ENCODE measurements at regions not wholly inside any gene's neighbourhood (a gene's known extent, or its start where the extent isn't known, plus 50 kb on each side); places are given as distances from the start of the nearest gene placed in this dataset.
"Not testable (repeated sequence)": the region's sequence is repeated elsewhere in the genome, so short reads cannot be mapped to it uniquely, and the experiment has no call there.

GRCh38 chr2:138315619-138316018 lies 186.0 kb upstream of the SPOPL start:
- DNase-seq, result not testable (repeated sequence)

DNA sequence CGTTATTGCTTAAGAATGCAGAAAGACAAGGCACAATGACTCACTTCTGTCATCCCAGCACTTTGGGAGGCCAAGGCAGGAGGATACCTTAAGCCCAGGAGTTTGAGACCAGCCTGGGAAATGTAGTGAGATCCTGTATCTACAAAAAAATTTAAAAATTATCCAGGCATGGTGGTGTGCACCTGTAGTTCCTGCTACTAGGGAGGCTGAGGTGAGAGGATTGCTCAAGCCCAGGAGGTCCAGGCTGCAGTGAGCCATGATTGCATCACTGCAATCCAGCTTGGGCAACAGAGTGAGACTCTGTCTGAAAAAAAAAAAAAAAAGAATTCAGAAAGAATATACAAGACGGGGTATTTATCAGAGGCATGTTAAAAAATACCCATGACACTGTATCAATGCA lies 182.0 kb upstream of the SPOPL start:
- DNase-seq, result no peak

DNA sequence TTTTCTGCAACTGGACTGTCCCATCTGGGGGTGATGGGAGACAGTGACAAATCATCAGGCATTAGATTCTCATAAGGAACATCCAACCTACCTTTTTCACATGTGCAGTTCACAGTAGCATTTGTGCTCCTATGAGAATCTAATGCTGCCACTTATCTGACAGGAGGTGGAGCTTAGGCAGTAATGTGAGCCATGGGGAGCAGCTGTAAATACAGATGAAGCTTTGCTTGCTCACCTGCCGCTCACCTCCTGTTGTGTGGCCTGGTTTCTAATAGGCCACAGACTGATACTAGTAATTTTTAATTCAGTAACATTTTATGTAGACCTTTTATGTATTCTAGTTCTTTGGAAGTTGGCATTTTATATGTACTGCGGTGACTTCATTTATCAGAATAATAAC lies 180.1 kb upstream of the SPOPL start:
- DNase-seq, result no peak

GRCh38 chr2:138323382-138324067 lies 178.0 kb upstream of the SPOPL start:
- DNase-seq, result no peak

GRCh38 chr2:138324068-138324771 lies 177.3 kb upstream of the SPOPL start:
- DNase-seq, result no peak

DNA sequence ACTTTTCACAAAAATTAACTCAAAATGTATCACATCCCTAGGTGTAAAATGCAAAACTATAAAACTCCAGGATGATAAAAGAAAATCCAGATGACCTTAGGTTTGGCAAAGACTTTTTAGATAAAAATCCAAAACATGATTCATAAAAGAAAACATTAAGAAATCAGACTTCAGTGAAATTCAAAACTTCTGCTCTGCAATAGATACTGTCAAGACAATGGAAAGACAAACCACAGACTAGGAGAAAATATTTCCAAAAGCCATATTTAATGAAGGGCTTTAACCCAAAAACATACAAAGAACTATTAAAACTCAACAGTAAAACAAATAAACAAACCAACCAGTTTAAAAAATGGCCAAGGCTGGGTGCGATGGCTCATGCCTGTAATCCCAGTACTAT lies 173.6 kb upstream of the SPOPL start:
- no peak for DNase-seq

DNA sequence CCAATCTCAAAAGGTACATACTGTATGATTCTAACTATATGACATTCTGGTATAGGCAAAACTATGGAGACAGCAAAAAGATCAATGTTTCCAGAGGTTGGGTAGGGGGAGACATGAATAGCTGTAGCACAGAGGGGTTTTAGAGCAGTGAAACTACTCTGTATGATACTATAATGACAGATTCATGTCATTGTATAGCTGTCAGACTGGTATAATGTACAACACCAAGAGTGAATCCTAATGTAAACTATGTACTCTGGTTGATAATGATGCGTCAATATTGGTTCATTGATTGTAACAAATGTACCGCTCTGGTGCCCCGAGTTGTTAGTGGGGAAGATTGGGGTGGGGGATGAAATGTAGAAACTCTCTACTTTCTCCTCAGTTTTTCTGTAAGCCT lies 172.4 kb upstream of the SPOPL start:
- DNase-seq, result no peak

GRCh38 chr2:138329591-138329990 lies 172.0 kb upstream of the SPOPL start:
- no peak for DNase-seq

DNA sequence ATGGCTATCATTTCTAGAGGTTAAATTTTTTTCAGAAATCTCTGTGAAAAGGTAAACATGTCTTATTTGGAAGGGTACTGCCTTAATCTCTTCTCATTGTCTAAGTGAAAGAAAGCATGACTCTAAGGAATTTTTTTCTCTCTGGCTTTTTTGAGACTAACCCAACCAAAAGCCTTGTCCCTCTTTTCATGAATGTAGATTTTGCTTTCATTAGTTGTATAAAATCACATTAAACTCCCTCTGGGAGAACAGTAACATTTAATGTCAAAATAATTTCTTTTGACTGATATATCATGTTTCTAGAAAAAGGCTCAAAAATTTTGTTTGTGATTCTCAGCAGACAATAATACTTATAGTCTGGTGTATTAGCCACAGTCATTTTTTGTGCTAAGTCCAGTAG lies 168.4 kb upstream of the SPOPL start:
- DNase-seq, result no peak

DNA sequence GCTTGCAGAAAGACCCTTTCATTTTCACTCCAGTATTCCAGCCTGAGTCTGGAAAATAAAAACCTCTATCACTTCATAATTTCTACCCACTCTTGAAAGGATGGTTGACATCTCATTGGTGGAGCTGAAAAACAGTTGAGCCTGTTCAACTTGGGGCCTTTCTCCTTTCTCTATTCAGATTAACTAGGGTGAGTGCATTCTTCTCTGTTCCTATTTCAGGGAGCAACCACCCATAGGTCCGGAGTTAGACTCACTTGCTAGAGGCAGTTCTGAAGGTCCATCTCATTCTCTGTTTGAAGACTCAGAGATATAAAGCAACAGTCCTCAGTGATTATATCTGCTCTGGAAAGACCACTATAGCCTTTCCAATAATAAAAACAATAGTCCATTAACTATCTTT lies 167.9 kb upstream of the SPOPL start:
- no peak for DNase-seq

- no peak for DNase-seq
Measured at GRCh38 chr2:138334323-138334722, 167.2 kb upstream of the SPOPL start.

GRCh38 chr2:138335036-138335435 lies 166.5 kb upstream of the SPOPL start:
- no peak for DNase-seq

GRCh38 chr2:138336146-138336545 lies 165.4 kb upstream of the SPOPL start:
- DNase-seq, result no peak

GRCh38 chr2:138355244-138355643 lies 146.3 kb upstream of the SPOPL start:
- no peak for DNase-seq

- peak; percentile 26 to 35 for DNase-seq
Measured at GRCh38 chr2:138356178-138356577, 145.4 kb upstream of the SPOPL start.

DNA sequence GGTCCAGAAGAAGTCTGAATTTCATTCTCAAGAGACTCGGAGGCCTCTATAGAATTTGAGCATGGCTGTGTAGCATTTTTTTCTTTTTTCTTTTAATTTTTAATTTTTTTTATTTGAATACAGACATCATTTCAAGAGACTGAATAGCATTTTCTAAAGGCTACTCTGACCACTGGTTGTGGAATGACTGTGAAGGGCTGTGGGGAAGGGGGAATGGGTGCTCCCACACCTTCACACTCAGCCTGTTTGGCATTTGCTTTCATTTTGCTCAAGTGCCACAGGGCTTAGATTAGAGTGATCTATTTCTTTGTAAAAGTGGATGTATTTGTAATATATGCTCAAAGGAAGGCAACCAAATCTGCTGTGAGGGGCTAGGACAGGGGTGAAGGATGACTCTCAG lies 142.0 kb upstream of the SPOPL start:
- DNase-seq, result no peak

- DNase-seq, result no peak
Measured at GRCh38 chr2:138364554-138365162, 136.9 kb upstream of the SPOPL start.

GRCh38 chr2:138365581-138365980 lies 136.0 kb upstream of the SPOPL start:
- peak; percentile 7 to 25 for DNase-seq

GRCh38 chr2:138369856-138370255 lies 131.7 kb upstream of the SPOPL start:
- no peak for DNase-seq

GRCh38 chr2:138373993-138374408 lies 127.6 kb upstream of the SPOPL start:
- peak in 1 of 2 donors; percentile 15 for DNase-seq

- no peak for DNase-seq
Measured at GRCh38 chr2:138381373-138381772, 120.2 kb upstream of the SPOPL start.

DNA sequence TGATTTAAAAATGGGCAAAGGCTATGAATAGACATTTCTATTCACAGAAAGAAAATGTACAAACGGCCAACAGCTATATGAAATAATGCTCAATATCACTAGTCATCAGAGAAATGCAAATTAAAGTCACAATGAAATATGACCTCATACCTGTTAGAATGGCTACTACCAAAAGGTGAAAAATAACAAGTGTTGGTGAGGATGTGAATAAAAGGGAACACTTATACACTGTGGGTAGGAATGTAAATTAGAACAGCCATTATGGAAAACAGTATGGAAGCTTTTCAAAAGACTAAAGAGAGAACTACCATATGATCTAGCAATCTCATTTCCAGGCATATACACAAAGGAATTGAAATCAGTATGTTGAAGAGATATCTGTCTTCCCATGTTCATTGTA lies 118.9 kb upstream of the SPOPL start:
- no peak for DNase-seq

- not testable (repeated sequence) for DNase-seq
Measured at GRCh38 chr2:138386191-138386590, 115.4 kb upstream of the SPOPL start.
